C4-2B (cell line): ENCODE measurements at regions not wholly inside any gene's neighbourhood (a gene's known extent, or its start where the extent isn't known, plus 50 kb on each side); places are given as distances from the start of the nearest gene placed in this dataset.

Source experiments
- H3K27ac ChIP-seq: fragments of 450-650 bp; 2 replicates; pipeline ENCODE4 v1.5.1; 2017
- ZFX ChIP-seq: fragments of 450-650 bp; IDR thresholded peaks from 2 replicates; pipeline ENCODE4 v1.6.1; 2017
- TF ChIP-seq, protein P1 (sequence below): fragments of 450-650 bp; conservative IDR thresholded peaks from 2 replicates; pipeline ENCODE4 v1.5.1; 2017; ENCODE audit warnings: mild to moderate bottlenecking

DNA sequence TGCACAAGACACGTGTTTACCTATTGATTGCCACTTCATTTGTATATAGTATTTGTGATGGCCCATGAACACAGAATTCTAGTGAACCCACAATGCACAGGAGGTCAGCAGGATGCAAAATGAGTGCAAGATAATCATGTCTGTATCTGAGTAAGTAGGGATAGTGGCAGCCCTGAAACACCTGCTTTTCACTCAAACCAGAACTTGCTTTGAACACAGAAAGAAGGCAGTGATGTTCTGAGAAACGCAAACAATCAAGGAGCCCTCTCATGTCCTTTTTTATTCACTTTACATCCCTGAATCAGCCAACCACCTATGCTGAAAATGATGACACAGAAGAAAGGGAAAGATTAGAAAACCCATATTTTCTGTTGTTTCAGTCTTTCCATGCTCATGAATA is 170.4 kb upstream of the AVPR1A start:
- TF ChIP-seq ZFX, result no peak
- TF ChIP-seq, protein P1, sequence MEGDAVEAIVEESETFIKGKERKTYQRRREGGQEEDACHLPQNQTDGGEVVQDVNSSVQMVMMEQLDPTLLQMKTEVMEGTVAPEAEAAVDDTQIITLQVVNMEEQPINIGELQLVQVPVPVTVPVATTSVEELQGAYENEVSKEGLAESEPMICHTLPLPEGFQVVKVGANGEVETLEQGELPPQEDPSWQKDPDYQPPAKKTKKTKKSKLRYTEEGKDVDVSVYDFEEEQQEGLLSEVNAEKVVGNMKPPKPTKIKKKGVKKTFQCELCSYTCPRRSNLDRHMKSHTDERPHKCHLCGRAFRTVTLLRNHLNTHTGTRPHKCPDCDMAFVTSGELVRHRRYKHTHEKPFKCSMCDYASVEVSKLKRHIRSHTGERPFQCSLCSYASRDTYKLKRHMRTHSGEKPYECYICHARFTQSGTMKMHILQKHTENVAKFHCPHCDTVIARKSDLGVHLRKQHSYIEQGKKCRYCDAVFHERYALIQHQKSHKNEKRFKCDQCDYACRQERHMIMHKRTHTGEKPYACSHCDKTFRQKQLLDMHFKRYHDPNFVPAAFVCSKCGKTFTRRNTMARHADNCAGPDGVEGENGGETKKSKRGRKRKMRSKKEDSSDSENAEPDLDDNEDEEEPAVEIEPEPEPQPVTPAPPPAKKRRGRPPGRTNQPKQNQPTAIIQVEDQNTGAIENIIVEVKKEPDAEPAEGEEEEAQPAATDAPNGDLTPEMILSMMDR, result no peak
- H3K27ac ChIP-seq, result no peak overlapping the region

DNA sequence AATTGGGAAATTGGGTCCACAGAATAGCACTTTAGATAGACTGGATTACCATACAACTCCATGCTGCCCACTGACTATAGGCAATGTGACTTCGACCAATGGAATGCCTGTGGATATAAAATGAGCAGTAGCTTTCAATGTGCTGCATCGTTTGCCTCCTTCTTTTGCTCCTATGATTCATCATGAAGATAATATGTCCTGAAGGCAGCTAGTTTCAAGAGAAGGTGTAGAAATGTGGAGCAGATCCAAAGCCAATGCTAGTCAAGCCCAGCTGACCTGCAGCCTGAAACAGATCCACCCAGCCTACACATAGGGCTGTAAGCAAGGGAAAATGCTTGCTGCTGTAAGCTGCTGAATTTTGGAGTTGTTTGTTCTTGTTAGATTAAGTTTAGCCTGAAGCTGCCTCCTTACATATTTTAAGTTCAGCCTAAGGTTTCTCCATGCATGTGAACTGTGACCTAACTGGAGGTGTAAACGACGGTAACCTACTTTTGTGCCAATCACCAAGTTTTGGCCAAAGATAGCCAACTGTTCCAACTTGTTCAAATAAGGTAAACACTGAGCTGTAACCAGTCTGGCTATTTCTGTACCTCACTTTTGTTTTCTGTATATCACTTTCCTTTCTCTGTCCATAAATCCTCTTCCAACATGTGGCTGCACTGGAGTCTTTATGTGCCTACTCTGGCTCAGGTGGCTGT is 169.1 kb upstream of the AVPR1A start:
- TF ChIP-seq ZFX, result no peak
- TF ChIP-seq, protein P1, result no peak

DNA sequence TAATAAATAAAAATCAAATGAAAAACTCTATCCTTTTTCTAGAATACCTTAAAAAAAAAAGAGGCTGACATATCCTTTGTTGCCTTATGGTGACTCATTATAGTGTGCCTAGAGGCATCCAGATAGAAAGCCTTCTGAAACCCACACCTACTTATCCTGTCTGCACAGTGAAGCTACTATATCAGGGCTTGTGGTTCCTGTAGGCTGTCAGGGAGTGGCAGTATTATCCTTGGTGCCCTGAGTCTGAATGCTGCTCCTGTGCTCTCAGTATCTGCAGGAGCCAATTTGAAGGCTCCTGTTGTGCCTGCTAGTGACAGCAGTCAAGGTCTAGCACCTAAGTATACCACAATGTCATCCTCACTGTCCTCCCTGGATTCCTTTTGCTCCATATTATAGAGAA is 168.4 kb upstream of the AVPR1A start:
- TF ChIP-seq, protein P1, result peak; percentile 15
- no peak for TF ChIP-seq ZFX
- H3K27ac ChIP-seq, result no peak overlapping the region

More for the DNA sequence above, 169.1 kb upstream of the AVPR1A start:
- no peak overlapping the region for H3K27ac ChIP-seq

DNA sequence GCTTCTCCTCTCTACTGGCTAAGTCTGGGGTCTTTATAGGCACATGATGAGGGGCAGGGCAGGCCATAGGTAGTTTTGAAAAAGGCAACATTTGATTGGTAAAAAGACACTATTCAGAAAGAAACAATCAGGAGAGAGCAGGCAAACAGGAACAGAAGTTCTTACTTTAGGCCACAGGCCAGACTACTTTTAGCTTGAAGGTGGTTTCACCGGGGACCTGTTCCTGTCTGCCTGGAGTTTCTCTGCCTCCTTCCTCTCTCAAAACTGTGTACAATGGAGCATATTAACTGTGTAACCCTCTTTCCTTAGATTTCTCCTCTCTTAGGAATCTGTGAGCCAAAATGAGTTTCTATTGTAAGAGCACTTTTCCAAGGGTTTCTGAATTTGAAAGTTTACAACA is 167.9 kb upstream of the AVPR1A start:
- no peak overlapping the region for H3K27ac ChIP-seq
- no peak for TF ChIP-seq ZFX
- TF ChIP-seq, protein P1, result no peak

DNA sequence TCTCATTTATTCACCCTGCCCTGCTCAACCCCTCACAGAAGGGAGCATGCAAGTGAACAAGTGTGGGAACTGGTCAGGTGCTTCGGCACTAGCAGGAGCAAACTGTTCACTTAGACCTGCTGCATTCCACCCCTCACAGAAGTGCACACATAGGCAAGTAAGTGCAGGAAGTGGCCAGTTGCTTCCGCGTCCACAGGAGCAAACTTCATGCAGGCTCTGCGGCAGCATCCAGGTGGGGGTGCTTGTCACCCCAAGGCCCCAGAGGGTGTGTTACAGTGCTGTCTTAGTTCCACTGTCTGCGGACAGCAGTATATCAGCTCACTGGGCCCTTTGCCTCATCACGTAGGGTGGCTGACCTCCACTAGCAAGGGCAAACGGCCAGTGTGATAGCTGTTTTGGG is 167.3 kb upstream of the AVPR1A start:
- no peak for TF ChIP-seq ZFX
- TF ChIP-seq, protein P1, result no peak
- H3K27ac ChIP-seq, result no peak overlapping the region

DNA sequence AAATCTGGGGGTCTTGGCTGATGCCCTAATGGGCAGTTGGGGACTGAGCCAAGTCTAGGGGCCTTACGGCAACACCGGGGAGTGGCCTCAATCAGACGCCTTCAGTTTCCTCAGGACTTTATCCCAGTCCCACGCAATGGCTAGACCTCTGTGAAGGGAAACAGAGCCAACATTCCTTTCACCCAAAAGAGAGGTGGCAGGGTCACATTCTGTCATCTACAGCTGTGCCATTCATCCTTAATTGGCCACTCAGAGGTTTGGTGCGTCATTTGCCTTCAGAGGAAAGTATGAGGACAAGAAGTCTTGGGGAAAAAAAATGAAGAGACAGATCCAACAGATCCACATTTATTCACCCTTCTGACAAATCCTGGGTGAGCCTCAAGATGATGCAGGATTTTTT is 166.9 kb upstream of the AVPR1A start:
- TF ChIP-seq, protein P1, result no peak
- TF ChIP-seq ZFX, result no peak
- no peak overlapping the region for H3K27ac ChIP-seq

DNA sequence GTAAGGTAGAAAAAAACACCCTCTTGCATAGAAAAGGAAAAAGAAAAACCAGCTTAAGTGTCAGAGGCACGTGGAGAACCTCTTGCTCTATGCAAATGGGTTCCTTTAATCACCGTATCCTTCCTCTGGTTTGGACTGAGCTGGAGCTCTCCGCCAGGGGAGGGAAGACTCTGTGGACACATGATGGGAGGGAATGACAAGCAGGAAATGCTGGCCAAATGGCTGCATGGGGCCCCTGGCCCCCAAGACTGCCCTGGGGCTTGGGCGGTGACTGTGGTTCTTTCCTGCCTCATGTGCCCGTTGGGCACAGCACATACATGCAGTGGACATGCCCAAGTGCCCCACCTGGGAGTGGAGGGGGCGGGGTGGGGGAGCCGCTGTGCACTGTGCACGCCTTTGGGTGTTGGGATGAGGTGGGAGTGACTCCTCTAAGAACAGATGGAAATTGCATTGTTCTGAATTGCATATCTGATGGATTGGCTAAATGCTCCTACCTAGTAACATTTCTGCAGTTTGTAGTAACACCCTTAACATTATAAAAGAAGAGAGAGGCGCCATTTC is 166.4 kb upstream of the AVPR1A start:
- no peak overlapping the region for H3K27ac ChIP-seq
- TF ChIP-seq, protein P1, result no peak
- TF ChIP-seq ZFX, result no peak
